SK-N-SH treated with all-trans-retinoic acid at 6 μM for 48 hours (cell line): ENCODE measurements at regions not wholly inside any gene's neighbourhood (a gene's known extent, or its start where the extent isn't known, plus 50 kb on each side); places are given as distances from the start of the nearest gene placed in this dataset.

ENCODE experiments used
- ATAC-seq: fragments of 200-7000 bp; cut with Tn5 transposase; 3 replicates; pipeline ENCODE4 v1.9.1; 2020; ENCODE audit warnings: mild to moderate bottlenecking, moderate library complexity
- ARNTL ChIP-seq: fragments of 450-650 bp; formaldehyde crosslinking; IDR thresholded peaks from 2 replicates; pipeline ENCODE4 v1.5.0; 2020; ENCODE audit warnings: low read depth, mild to moderate bottlenecking, moderate library complexity, borderline replicate concordance
- BACH2 ChIP-seq: fragments of 250-450 bp; sonication (Bioruptor Pico); IDR thresholded peaks from 2 replicates; pipeline ENCODE4 v1.9.0; 2021; ENCODE audit warnings: mild to moderate bottlenecking, borderline replicate concordance
- CSDC2 ChIP-seq: fragments of 250-450 bp; sonication (Bioruptor Pico); IDR thresholded peaks from 2 replicates; pipeline ENCODE4 v1.5.0; 2020; ENCODE audit warnings: mild to moderate bottlenecking, moderate library complexity
- ESRRG ChIP-seq: fragments of 250-450 bp; sonication (Bioruptor Pico); IDR thresholded peaks from 2 replicates; pipeline ENCODE4 v1.6.1; 2021; ENCODE audit warnings: mild to moderate bottlenecking
- GLIS3 ChIP-seq: fragments of 250-450 bp; sonication (Bioruptor Pico); IDR thresholded peaks from 2 replicates; pipeline ENCODE4 v1.5.0; 2020; ENCODE audit warnings: mild to moderate bottlenecking, moderate library complexity
- ISL1 ChIP-seq: fragments of 250-450 bp; sonication (Bioruptor Pico); IDR thresholded peaks from 2 replicates; pipeline ENCODE4 v2.1.2; 2022; ENCODE audit warnings: mild to moderate bottlenecking, moderate library complexity
- OSR1 ChIP-seq: fragments of 250-450 bp; sonication (Bioruptor Pico); IDR thresholded peaks from 2 replicates; pipeline ENCODE4 v1.8.0; 2022; ENCODE audit warnings: moderate library complexity, mild to moderate bottlenecking, inconsistent platforms
- PPARA ChIP-seq: fragments of 250-450 bp; sonication (Bioruptor Pico); IDR thresholded peaks from 2 replicates; pipeline ENCODE4 v1.5.0; 2020; ENCODE audit warnings: mild to moderate bottlenecking, borderline replicate concordance
- RARB ChIP-seq: fragments of 250-450 bp; sonication (Bioruptor Pico); IDR thresholded peaks from 2 replicates; pipeline ENCODE4 v1.8.0; 2021; ENCODE audit warnings: mild to moderate bottlenecking, moderate library complexity
- SNAI2 ChIP-seq: fragments of 250-450 bp; sonication (Bioruptor Pico); IDR thresholded peaks from 2 replicates; pipeline ENCODE4 v1.5.0; 2020; ENCODE audit warnings: mild to moderate bottlenecking, moderate library complexity
- TCF4 ChIP-seq: fragments of 250-450 bp; sonication (Bioruptor Pico); IDR thresholded peaks from 2 replicates; pipeline ENCODE4 v1.8.0; 2021; ENCODE audit warnings: mild to moderate bottlenecking, moderate library complexity, borderline replicate concordance
- TOX ChIP-seq: fragments of 250-450 bp; sonication (Bioruptor Pico); IDR thresholded peaks from 2 replicates; pipeline ENCODE4 v1.8.0; 2021; ENCODE audit warnings: mild to moderate bottlenecking, moderate library complexity, borderline replicate concordance
- TSHZ2 ChIP-seq: fragments of 250-450 bp; sonication (Bioruptor Pico); IDR thresholded peaks from 2 replicates; pipeline ENCODE4 v1.5.0; 2020; ENCODE audit warnings: mild to moderate bottlenecking, moderate library complexity
- ZC3H10 ChIP-seq: fragments of 250-450 bp; sonication (Bioruptor Pico); IDR thresholded peaks from 2 replicates; pipeline ENCODE4 v1.5.1; 2021; ENCODE audit warnings: mild to moderate bottlenecking, moderate library complexity
- ZFP3 ChIP-seq: fragments of 250-450 bp; sonication (Bioruptor Pico); IDR thresholded peaks from 2 replicates; pipeline ENCODE4 v1.5.0; 2020; ENCODE audit warnings: mild to moderate bottlenecking, moderate library complexity
- ZFP30 ChIP-seq: fragments of 450-650 bp; formaldehyde crosslinking; IDR thresholded peaks from 2 replicates; pipeline ENCODE4 v1.5.0; 2022; ENCODE audit warnings: mild to moderate bottlenecking, moderate library complexity
- ZNF70 ChIP-seq: fragments of 450-650 bp; formaldehyde crosslinking; IDR thresholded peaks from 2 replicates; pipeline ENCODE4 v1.5.0; 2020; ENCODE audit warnings: mild to moderate bottlenecking, moderate library complexity
- ZNF8 ChIP-seq: fragments of 450-650 bp; formaldehyde crosslinking; IDR thresholded peaks from 2 replicates; pipeline ENCODE4 v1.5.0; 2020; ENCODE audit warnings: mild to moderate bottlenecking, moderate library complexity
- TF ChIP-seq, protein P1 (sequence below): fragments of 250-450 bp; sonication (Bioruptor Pico); IDR thresholded peaks from 2 replicates; pipeline ENCODE4 v1.8.0; 2021; ENCODE audit warnings: low read depth, mild to moderate bottlenecking, moderate library complexity, borderline replicate concordance
- TF ChIP-seq, protein P2 (sequence below): fragments of 250-450 bp; sonication (Bioruptor Pico); IDR thresholded peaks from 2 replicates; pipeline ENCODE4 v1.5.1; 2021; ENCODE audit warnings: mild to moderate bottlenecking, moderate library complexity

- TF ChIP-seq CSDC2 = no peak
Observed at GRCh38 chr5:116632890-116633289, 58.3 kb upstream of the SEMA6A start (continued).

- TF ChIP-seq OSR1 (CRISPR knock-in tag) (no peak), ZNF70 (CRISPR knock-in tag) (no peak), ZC3H10 (CRISPR knock-in tag) (no peak), ISL1 (CRISPR knock-in tag) (no peak), PPARA (CRISPR knock-in tag) (no peak), ZNF8 (CRISPR knock-in tag) (no peak), ZFP30 (CRISPR knock-in tag) (no peak), ZFP3 (CRISPR knock-in tag) (no peak), ARNTL (CRISPR knock-in tag) (no peak), CSDC2 (no peak), TSHZ2 (CRISPR knock-in tag) (no peak), GLIS3 (CRISPR knock-in tag) (no peak), BACH2 (CRISPR knock-in tag) (no peak), ESRRG (CRISPR knock-in tag) (no peak)
- TF ChIP-seq, protein P1, sequence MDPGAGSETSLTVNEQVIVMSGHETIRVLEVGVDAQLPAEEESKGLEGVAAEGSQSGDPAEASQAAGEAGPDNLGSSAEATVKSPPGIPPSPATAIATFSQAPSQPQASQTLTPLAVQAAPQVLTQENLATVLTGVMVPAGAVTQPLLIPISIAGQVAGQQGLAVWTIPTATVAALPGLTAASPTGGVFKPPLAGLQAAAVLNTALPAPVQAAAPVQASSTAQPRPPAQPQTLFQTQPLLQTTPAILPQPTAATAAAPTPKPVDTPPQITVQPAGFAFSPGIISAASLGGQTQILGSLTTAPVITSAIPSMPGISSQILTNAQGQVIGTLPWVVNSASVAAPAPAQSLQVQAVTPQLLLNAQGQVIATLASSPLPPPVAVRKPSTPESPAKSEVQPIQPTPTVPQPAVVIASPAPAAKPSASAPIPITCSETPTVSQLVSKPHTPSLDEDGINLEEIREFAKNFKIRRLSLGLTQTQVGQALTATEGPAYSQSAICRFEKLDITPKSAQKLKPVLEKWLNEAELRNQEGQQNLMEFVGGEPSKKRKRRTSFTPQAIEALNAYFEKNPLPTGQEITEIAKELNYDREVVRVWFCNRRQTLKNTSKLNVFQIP (CRISPR knock-in tag) = no peak
- TF ChIP-seq, protein P2, sequence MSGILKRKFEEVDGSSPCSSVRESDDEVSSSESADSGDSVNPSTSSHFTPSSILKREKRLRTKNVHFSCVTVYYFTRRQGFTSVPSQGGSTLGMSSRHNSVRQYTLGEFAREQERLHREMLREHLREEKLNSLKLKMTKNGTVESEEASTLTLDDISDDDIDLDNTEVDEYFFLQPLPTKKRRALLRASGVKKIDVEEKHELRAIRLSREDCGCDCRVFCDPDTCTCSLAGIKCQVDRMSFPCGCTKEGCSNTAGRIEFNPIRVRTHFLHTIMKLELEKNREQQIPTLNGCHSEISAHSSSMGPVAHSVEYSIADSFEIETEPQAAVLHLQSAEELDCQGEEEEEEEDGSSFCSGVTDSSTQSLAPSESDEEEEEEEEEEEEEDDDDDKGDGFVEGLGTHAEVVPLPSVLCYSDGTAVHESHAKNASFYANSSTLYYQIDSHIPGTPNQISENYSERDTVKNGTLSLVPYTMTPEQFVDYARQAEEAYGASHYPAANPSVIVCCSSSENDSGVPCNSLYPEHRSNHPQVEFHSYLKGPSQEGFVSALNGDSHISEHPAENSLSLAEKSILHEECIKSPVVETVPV (CRISPR knock-in tag) = no peak
- ATAC-seq = no peak
Observed at GRCh38 chr5:116631147-116631546, 56.5 kb upstream of the SEMA6A start.

DNA sequence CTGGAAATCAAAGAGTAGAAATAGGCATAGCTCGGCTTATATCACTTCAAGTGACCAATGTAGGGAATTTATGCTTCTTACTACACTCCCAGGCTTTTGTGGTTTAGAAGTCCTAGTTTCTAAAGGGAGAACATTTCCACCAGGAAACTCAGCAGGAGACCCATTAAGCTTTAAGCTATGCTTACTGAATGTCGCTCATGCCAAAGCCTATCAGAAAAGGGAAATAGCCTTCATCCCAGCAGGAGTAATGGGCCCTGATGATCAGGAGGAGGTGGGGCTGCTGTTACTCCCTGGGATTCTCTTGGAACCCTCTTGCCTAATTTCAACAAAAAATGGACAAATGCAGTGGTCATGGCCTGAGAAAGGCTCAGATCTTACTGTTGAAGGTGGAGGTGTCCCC is 54.5 kb upstream of the SEMA6A start:
- TF ChIP-seq TOX (CRISPR knock-in tag) = no peak
- no peak for TF ChIP-seq BACH2 (CRISPR knock-in tag)
- TF ChIP-seq ESRRG (CRISPR knock-in tag) = no peak
- no peak for TF ChIP-seq RARB (CRISPR knock-in tag)
- no peak for TF ChIP-seq SNAI2
- no peak for TF ChIP-seq ZC3H10 (CRISPR knock-in tag)
- no peak for TF ChIP-seq ARNTL (CRISPR knock-in tag)
- TF ChIP-seq, protein P2 (CRISPR knock-in tag) = no peak
- TF ChIP-seq OSR1 (CRISPR knock-in tag) = no peak
- no peak for TF ChIP-seq ZFP30 (CRISPR knock-in tag)
- TF ChIP-seq TCF4 = no peak
- TF ChIP-seq ZNF8 (CRISPR knock-in tag) = no peak
- no peak for ATAC-seq

- no peak for ATAC-seq
- TF ChIP-seq ZFP3 (CRISPR knock-in tag) (no peak), TOX (CRISPR knock-in tag) (no peak), ZC3H10 (CRISPR knock-in tag) (no peak), ZNF70 (CRISPR knock-in tag) (no peak)
- TF ChIP-seq, protein P2 (CRISPR knock-in tag) = no peak
Observed at GRCh38 chr5:116626945-116627679, 52.5 kb upstream of the SEMA6A start.
